HCT116 (cell line): ENCODE measurements at regions not wholly inside any gene's neighbourhood (a gene's known extent, or its start where the extent isn't known, plus 50 kb on each side); places are given as distances from the start of the nearest gene placed in this dataset.

Source experiments
- EZH2 ChIP-seq: fragments of 200-600 bp; sonication (generic); IDR thresholded peaks from 2 replicates; pipeline ENCODE4 v1.6.1; 2017; ENCODE audit warnings: antibody characterized with exemption, mixed run types
- POLR2A ChIP-seq: IDR thresholded peaks from 2 replicates; pipeline ENCODE4 v1.7.0; 2011; ENCODE audit warnings: borderline replicate concordance; ENCODE audit not compliant: insufficient read depth, insufficient read length; ENCODE audit errors: extremely low read depth
- SRF ChIP-seq: IDR thresholded peaks from 2 replicates; pipeline ENCODE4 v1.6.1; 2012; ENCODE audit warnings: low read depth
- TF ChIP-seq, protein P1 (sequence below): IDR thresholded peaks from 2 replicates; pipeline ENCODE4 v1.6.1; 2012; ENCODE audit warnings: low read depth
- TF ChIP-seq, protein P2 (sequence below), 3 experiments: fragments of 200-600 bp in 1 of 3; sonication (generic) in 1 of 3; IDR thresholded peaks in 2 of 3; conservative IDR thresholded peaks in 1 of 3; 2 replicates each; pipeline ENCODE4 v1.5.1; 2012 to 2017; ENCODE audit warnings: low read depth in 2 of 3, low read length in 2 of 3, antibody characterized with exemption in 1 of 3, borderline replicate concordance in 1 of 3, control low read depth in 1 of 3, mild to moderate bottlenecking in 1 of 3, mixed read lengths in 1 of 3, mixed run types in 1 of 3, moderate library complexity in 1 of 3; ENCODE audit not compliant: insufficient read depth in 1 of 3

GRCh38 chr1:87787551-87787950 lies 458.9 kb downstream of the LMO4 start:
- TF ChIP-seq, protein P1, sequence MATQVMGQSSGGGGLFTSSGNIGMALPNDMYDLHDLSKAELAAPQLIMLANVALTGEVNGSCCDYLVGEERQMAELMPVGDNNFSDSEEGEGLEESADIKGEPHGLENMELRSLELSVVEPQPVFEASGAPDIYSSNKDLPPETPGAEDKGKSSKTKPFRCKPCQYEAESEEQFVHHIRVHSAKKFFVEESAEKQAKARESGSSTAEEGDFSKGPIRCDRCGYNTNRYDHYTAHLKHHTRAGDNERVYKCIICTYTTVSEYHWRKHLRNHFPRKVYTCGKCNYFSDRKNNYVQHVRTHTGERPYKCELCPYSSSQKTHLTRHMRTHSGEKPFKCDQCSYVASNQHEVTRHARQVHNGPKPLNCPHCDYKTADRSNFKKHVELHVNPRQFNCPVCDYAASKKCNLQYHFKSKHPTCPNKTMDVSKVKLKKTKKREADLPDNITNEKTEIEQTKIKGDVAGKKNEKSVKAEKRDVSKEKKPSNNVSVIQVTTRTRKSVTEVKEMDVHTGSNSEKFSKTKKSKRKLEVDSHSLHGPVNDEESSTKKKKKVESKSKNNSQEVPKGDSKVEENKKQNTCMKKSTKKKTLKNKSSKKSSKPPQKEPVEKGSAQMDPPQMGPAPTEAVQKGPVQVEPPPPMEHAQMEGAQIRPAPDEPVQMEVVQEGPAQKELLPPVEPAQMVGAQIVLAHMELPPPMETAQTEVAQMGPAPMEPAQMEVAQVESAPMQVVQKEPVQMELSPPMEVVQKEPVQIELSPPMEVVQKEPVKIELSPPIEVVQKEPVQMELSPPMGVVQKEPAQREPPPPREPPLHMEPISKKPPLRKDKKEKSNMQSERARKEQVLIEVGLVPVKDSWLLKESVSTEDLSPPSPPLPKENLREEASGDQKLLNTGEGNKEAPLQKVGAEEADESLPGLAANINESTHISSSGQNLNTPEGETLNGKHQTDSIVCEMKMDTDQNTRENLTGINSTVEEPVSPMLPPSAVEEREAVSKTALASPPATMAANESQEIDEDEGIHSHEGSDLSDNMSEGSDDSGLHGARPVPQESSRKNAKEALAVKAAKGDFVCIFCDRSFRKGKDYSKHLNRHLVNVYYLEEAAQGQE: no peak
- TF ChIP-seq, protein P2, sequence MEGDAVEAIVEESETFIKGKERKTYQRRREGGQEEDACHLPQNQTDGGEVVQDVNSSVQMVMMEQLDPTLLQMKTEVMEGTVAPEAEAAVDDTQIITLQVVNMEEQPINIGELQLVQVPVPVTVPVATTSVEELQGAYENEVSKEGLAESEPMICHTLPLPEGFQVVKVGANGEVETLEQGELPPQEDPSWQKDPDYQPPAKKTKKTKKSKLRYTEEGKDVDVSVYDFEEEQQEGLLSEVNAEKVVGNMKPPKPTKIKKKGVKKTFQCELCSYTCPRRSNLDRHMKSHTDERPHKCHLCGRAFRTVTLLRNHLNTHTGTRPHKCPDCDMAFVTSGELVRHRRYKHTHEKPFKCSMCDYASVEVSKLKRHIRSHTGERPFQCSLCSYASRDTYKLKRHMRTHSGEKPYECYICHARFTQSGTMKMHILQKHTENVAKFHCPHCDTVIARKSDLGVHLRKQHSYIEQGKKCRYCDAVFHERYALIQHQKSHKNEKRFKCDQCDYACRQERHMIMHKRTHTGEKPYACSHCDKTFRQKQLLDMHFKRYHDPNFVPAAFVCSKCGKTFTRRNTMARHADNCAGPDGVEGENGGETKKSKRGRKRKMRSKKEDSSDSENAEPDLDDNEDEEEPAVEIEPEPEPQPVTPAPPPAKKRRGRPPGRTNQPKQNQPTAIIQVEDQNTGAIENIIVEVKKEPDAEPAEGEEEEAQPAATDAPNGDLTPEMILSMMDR (IDR thresholded peaks at IDR 0.05 in 2 of 3, conservative IDR thresholded peaks at IDR 0.05 in 1 of 3; ENCODE audit: borderline replicate concordance in 1 of 3, insufficient read depth in 1 of 3, low read depth in 2 of 3, low read length in 2 of 3): 0 out of 6 replicates have a peak, but pooled peaks of 1 of the 3 experiments have one; percentile 15
- TF ChIP-seq EZH2 (no peak), POLR2A (no peak), SRF (no peak)
